Nephron (organoid): ENCODE measurements at regions not wholly inside any gene's neighbourhood (a gene's known extent, or its start where the extent isn't known, plus 50 kb on each side); places are given as distances from the start of the nearest gene placed in this dataset.
A peak's percentile ranks its signal among the peaks of the same experiment; 100 is the strongest.

Experiments used
- H3K27ac Mint-ChIP-seq, 3 experiments: 2 replicates each; pipeline ENCODE4 v1.8.0; 2020; ENCODE audit warnings: mixed read lengths in 3 of 3, mild to moderate bottlenecking in 2 of 3, moderate library complexity in 1 of 3
- H3K27me3 Mint-ChIP-seq: 2 replicates; pipeline ENCODE4 v1.8.0; 2021; ENCODE audit warnings: low read depth, mild to moderate bottlenecking, moderate library complexity, mixed read lengths
- H3K36me3 Mint-ChIP-seq: 2 replicates; pipeline ENCODE4 v1.8.0; 2020; ENCODE audit warnings: low read depth, mixed read lengths
- H3K4me1 Mint-ChIP-seq: 2 replicates; pipeline ENCODE4 v1.8.0; 2020; ENCODE audit warnings: mixed read lengths
- H3K4me3 Mint-ChIP-seq, 3 experiments: 2 replicates each; pipeline ENCODE4 v1.8.0; 2020; ENCODE audit warnings: mild to moderate bottlenecking in 3 of 3, mixed read lengths in 3 of 3, moderate library complexity in 2 of 3
- H3K9me3 Mint-ChIP-seq: 2 replicates; pipeline ENCODE4 v1.8.0; 2020; ENCODE audit warnings: mixed read lengths
- TF ChIP-seq, protein P1 (sequence below), 3 experiments: fragments of 200-600 bp; sonication (generic); IDR thresholded peaks; one replicate each; pipeline ENCODE4 v1.5.0; 2021; ENCODE audit warnings: antibody characterized with exemption in 3 of 3; ENCODE audit not compliant: unreplicated experiment in 3 of 3

DNA sequence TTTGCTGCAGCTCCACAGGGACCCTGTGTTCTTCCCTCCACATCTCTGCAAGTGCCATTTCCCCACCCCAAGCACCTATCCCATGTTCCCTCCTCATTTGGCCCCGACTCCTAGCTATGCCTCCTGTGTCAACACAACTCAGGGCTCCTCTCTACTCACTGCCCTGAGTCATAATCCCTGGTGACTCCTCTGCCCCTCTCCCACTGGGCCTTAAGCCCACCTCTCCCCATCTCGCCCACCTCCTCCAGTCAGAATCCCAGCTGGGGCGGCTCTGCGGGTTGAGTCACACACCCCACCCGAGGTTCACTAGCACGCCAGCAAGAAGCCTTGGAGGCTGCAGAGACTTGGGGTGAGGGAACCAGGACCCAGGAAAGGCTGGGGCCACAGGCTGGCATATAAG is 346.2 kb downstream of the FOXL1 start:
- H3K27me3 Mint-ChIP-seq = peaks cover 62% of the 10 kb centered on the region
- H3K4me1 Mint-ChIP-seq = peaks cover 56% of the 10 kb centered on the region
- H3K9me3 Mint-ChIP-seq = peaks cover 8% of the 10 kb centered on the region
- TF ChIP-seq, protein P1, sequence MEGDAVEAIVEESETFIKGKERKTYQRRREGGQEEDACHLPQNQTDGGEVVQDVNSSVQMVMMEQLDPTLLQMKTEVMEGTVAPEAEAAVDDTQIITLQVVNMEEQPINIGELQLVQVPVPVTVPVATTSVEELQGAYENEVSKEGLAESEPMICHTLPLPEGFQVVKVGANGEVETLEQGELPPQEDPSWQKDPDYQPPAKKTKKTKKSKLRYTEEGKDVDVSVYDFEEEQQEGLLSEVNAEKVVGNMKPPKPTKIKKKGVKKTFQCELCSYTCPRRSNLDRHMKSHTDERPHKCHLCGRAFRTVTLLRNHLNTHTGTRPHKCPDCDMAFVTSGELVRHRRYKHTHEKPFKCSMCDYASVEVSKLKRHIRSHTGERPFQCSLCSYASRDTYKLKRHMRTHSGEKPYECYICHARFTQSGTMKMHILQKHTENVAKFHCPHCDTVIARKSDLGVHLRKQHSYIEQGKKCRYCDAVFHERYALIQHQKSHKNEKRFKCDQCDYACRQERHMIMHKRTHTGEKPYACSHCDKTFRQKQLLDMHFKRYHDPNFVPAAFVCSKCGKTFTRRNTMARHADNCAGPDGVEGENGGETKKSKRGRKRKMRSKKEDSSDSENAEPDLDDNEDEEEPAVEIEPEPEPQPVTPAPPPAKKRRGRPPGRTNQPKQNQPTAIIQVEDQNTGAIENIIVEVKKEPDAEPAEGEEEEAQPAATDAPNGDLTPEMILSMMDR (IDR thresholded peaks at IDR 0.05; ENCODE audit: unreplicated experiment in 3 of 3) = no peak
- H3K27ac Mint-ChIP-seq = peak overlapping the region; percentile 28 to 80 (median 50)
- H3K4me3 Mint-ChIP-seq = no peak overlapping the region
- peaks cover 3% of the 10 kb centered on the region for H3K36me3 Mint-ChIP-seq

DNA sequence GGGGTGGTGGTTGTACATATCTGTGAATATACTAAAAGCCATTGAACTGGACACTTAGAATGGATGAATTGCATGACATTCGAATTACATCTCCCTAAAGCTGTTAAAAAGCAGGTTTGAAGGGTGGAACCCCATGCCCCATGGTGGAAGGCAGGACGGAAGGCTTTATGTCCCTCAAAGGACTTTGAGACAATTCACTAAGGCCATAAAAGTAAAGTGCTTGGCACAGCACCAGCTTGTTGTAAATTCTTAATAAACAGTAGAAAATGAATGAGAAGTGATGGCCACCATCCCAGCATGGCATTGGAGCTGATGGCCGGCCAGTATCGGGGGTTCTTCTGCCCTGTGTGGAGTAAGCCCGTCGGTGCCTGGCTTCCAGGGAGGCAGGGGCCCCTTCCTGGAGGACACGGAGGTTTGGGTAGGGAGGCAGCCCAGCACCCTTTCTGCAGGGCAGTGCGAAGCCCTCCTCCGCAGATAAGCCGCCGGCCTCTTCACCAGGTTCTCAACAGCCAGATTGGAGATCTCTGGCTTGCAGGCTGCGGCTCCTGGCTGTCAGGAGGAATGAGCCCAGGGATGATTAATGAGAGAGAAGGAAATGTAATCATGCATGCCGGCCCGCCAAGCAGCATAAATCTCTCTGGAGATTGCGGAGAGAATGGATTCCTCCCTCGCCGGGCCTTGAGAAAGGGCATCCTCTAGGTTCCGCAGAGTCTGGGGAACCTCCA is 346.9 kb downstream of the FOXL1 start:
- Mint-ChIP-seq H3K4me3 (peak overlapping the region; percentile 5 to 43 (median 7)), H3K27ac (peak overlapping the region; percentile 28 to 80 (median 50)), H3K27me3 (peaks cover 57% of the 10 kb centered on the region), H3K4me1 (peaks cover 62% of the 10 kb centered on the region), H3K36me3 (peaks cover 3% of the 10 kb centered on the region), H3K9me3 (peaks cover 8% of the 10 kb centered on the region)
- TF ChIP-seq, protein P1 (IDR thresholded peaks at IDR 0.05; ENCODE audit: unreplicated experiment in 3 of 3) = no peak

DNA sequence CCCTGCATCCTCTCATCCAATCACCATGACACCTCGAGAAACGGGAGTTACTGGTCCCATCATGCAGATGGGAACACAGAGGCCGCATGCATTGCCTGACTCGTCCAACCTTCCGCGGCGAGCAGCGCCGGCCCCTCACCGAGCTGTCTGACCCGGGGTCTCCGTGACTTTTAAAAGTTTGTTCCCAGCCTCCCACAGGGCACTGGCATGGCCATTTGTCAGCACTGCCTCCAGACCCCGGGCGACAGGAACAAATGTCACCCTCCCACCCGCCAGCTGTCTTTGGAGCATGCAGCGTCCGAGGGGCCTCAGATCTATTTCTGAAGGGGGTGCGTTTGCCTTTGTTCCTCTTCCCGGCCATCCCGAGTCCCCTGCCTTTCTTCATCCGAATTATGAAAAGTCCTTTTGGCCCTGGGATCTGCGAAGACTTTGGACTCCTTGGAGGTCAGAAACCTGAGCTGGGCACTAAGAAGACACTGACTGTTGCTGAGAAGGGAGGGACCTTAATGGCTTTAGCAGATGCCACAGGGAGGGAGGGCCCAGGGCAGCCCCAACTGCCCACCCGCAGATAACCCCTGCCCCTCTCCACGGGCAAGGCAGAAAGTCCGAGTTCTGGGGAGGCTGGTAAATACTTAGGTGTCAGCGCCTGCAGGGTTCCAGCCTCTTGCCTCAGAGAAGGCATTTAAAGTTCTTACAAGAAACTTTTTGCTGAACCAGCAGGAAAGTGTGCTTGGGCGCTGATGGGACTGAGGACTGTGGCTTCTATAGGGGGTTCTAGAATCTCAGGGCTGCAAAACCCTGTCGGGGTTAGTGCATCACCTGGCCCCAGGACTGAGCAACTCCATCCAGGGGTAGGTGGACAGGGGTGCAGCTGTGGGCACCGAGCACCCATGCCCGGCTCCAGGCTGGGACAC is 348.1 kb downstream of the FOXL1 start:
- H3K36me3 Mint-ChIP-seq = peaks cover 2% of the 10 kb centered on the region
- H3K4me3 Mint-ChIP-seq = peak overlapping the region; percentile 4 to 48 (median 9)
- peaks cover 66% of the 10 kb centered on the region for H3K4me1 Mint-ChIP-seq
- H3K27me3 Mint-ChIP-seq = peaks cover 45% of the 10 kb centered on the region
- H3K27ac Mint-ChIP-seq = peak overlapping the region; percentile 28 to 80 (median 50)
- TF ChIP-seq, protein P1 (IDR thresholded peaks at IDR 0.05; ENCODE audit: unreplicated experiment in 3 of 3) = no peak
- H3K9me3 Mint-ChIP-seq = peaks cover 5% of the 10 kb centered on the region

DNA sequence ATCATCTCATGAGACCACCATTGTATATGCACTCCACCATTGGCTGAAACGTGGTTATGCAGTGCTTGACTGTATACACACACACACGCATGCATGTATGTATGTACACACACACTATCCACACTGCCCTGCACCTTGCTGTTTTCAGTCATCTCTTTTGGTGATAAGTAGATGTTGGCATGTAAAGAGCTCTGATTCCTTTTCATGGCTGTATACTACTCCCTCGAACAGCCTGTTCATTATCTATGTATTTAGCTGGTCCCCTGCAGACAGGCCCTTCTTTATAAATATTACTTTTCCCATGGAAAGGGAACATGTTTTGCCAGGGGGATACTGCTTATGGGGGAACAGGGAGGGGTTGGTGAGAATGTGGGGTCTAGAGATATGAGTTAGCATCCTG is 349.4 kb downstream of the FOXL1 start:
- peaks cover 59% of the 10 kb centered on the region for H3K4me1 Mint-ChIP-seq
- no peaks in the 10 kb centered on the region for H3K9me3 Mint-ChIP-seq
- TF ChIP-seq, protein P1 (IDR thresholded peaks at IDR 0.05; ENCODE audit: unreplicated experiment in 3 of 3) = no peak
- H3K4me3 Mint-ChIP-seq = no peak overlapping the region
- peaks cover 36% of the 10 kb centered on the region for H3K27me3 Mint-ChIP-seq
- H3K36me3 Mint-ChIP-seq = no peaks in the 10 kb centered on the region
- H3K27ac Mint-ChIP-seq = no peak overlapping the region

DNA sequence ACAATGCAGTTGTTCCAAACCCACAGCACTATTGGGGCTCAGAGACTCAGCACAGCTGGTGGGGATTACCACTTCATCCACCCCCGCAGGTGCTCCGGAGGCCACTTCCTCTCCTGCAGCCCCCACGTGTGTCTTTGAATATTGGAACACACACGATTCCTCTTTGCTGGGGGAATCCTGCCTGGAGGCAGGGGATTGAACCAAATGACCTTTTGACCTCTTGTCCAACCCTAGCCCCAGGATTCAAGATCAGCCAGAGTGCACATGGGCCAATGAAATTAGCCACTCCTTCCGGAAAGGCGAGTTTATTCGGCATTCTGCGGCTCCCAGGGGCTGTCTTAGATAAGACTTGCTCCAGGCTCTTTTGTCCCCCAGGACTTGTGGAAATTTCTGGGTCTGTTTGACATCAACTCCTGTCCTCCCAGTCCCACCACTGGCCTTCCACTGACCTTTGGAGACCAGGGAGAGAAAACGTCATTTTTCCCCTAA is 350.2 kb downstream of the FOXL1 start:
- Mint-ChIP-seq H3K9me3 (no peaks in the 10 kb centered on the region), H3K4me3 (peak overlapping the region in 1 of 3 experiments; percentile 24), H3K27ac (peak overlapping the region; percentile 60 to 73 (median 65)), H3K36me3 (no peaks in the 10 kb centered on the region), H3K27me3 (peaks cover 27% of the 10 kb centered on the region), H3K4me1 (peaks cover 54% of the 10 kb centered on the region)
- TF ChIP-seq, protein P1 (IDR thresholded peaks at IDR 0.05; ENCODE audit: unreplicated experiment in 3 of 3) = no peak
